ENCODE measurements at regions not wholly inside any gene's neighbourhood (a gene's known extent, or its start where the extent isn't known, plus 50 kb on each side); places are given as distances from the start of the nearest gene placed in this dataset.

- TF ChIP-seq GATA3 (IDR thresholded peaks at IDR 0.05; ENCODE audit: low read depth, low read length) (no peak), GATA2 (IDR thresholded peaks at IDR 0.05; ENCODE audit: low read depth, low read length) (no peak)
Measured at GRCh38 chr21:31580866-31581276, 78.6 kb upstream of the SOD1 start.

- TF ChIP-seq GATA2 (IDR thresholded peaks at IDR 0.05; ENCODE audit: low read depth, low read length) (no peak), GATA3 (IDR thresholded peaks at IDR 0.05; ENCODE audit: low read depth, low read length) (no peak)
Measured at GRCh38 chr21:31577271-31577670, 82.2 kb upstream of the SOD1 start.

GRCh38 chr21:31576428-31576827, 83.1 kb upstream of the SOD1 start:
- TF ChIP-seq GATA3 (IDR thresholded peaks at IDR 0.05; ENCODE audit: low read depth, low read length) = no peak
- TF ChIP-seq GATA2 (IDR thresholded peaks at IDR 0.05; ENCODE audit: low read depth, low read length) = no peak

- TF ChIP-seq GATA3 (IDR thresholded peaks at IDR 0.05; ENCODE audit: low read depth, low read length) = no peak
- TF ChIP-seq GATA2 (IDR thresholded peaks at IDR 0.05; ENCODE audit: low read depth, low read length) = no peak
Measured at GRCh38 chr21:31573217-31573616, 86.3 kb upstream of the SOD1 start.

- no peak for TF ChIP-seq GATA3 (IDR thresholded peaks at IDR 0.05; ENCODE audit: low read depth, low read length)
- no peak for TF ChIP-seq GATA2 (IDR thresholded peaks at IDR 0.05; ENCODE audit: low read depth, low read length)
Measured at GRCh38 chr21:31571879-31572278, 87.6 kb upstream of the SOD1 start.

- TF ChIP-seq GATA2 (IDR thresholded peaks at IDR 0.05; ENCODE audit: low read depth, low read length) = no peak
- no peak for TF ChIP-seq GATA3 (IDR thresholded peaks at IDR 0.05; ENCODE audit: low read depth, low read length)
Measured at GRCh38 chr21:31570824-31571566, 88.5 kb upstream of the SOD1 start.

GRCh38 chr21:31566611-31567010, 92.9 kb upstream of the SOD1 start:
- TF ChIP-seq GATA2 (IDR thresholded peaks at IDR 0.05; ENCODE audit: low read depth, low read length) (no peak), GATA3 (IDR thresholded peaks at IDR 0.05; ENCODE audit: low read depth, low read length) (no peak)

GRCh38 chr21:31566064-31566463, 93.4 kb upstream of the SOD1 start:
- TF ChIP-seq GATA2 (IDR thresholded peaks at IDR 0.05; ENCODE audit: low read depth, low read length) (no peak), GATA3 (IDR thresholded peaks at IDR 0.05; ENCODE audit: low read depth, low read length) (no peak)

GRCh38 chr21:31564439-31564838, 95.1 kb upstream of the SOD1 start:
- TF ChIP-seq GATA3 (IDR thresholded peaks at IDR 0.05; ENCODE audit: low read depth, low read length) (no peak), GATA2 (IDR thresholded peaks at IDR 0.05; ENCODE audit: low read depth, low read length) (no peak)

GRCh38 chr21:31560479-31560878, 99.0 kb upstream of the SOD1 start:
- TF ChIP-seq GATA2 (IDR thresholded peaks at IDR 0.05; ENCODE audit: low read depth, low read length) (no peak), GATA3 (IDR thresholded peaks at IDR 0.05; ENCODE audit: low read depth, low read length) (no peak)

- TF ChIP-seq GATA3 (IDR thresholded peaks at IDR 0.05; ENCODE audit: low read depth, low read length) (no peak), GATA2 (IDR thresholded peaks at IDR 0.05; ENCODE audit: low read depth, low read length) (no peak)
Measured at GRCh38 chr21:31559368-31560119, 99.9 kb upstream of the SOD1 start.

GRCh38 chr21:31558962-31559367, 100.5 kb upstream of the SOD1 start:
- TF ChIP-seq GATA3 (IDR thresholded peaks at IDR 0.05; ENCODE audit: low read depth, low read length) (no peak), GATA2 (IDR thresholded peaks at IDR 0.05; ENCODE audit: low read depth, low read length) (no peak)

- TF ChIP-seq GATA2 (IDR thresholded peaks at IDR 0.05; ENCODE audit: low read depth, low read length) (no peak), GATA3 (IDR thresholded peaks at IDR 0.05; ENCODE audit: low read depth, low read length) (no peak)
Measured at GRCh38 chr21:31558189-31558961, 101.1 kb upstream of the SOD1 start.

- TF ChIP-seq GATA3 (IDR thresholded peaks at IDR 0.05; ENCODE audit: low read depth, low read length) (no peak), GATA2 (IDR thresholded peaks at IDR 0.05; ENCODE audit: low read depth, low read length) (no peak)
Measured at GRCh38 chr21:31557421-31558188, 101.9 kb upstream of the SOD1 start.

Measured in SH-SY5Y (cell line).